ENCODE measurements at regions not wholly inside any gene's neighbourhood (a gene's known extent, or its start where the extent isn't known, plus 50 kb on each side); places are given as distances from the start of the nearest gene placed in this dataset.

GRCh38 chr15:66833803-66834202 lies 131.8 kb downstream of the SMAD6 start:
- TF ChIP-seq TARDBP (IDR thresholded peaks at IDR 0.05) (no peak), L3MBTL2 (conservative IDR thresholded peaks at IDR 0.05) (no peak), FOXM1 (IDR thresholded peaks at IDR 0.05; ENCODE audit: borderline replicate concordance) (no peak), FOXK2 (IDR thresholded peaks at IDR 0.05) (no peak), ZNF384 (IDR thresholded peaks at IDR 0.05) (no peak), SP1 (IDR thresholded peaks at IDR 0.05) (no peak), ARNT (IDR thresholded peaks at IDR 0.05) (no peak), BHLHE40 (IDR thresholded peaks at IDR 0.05; ENCODE audit: borderline replicate concordance) (no peak), ELF4 (IDR thresholded peaks at IDR 0.05) (no peak), PKNOX1 (IDR thresholded peaks at IDR 0.05) (no peak), HDGF (IDR thresholded peaks at IDR 0.05; ENCODE audit: borderline replicate concordance) (no peak)
